ENCODE measurements at regions not wholly inside any gene's neighbourhood (a gene's known extent, or its start where the extent isn't known, plus 50 kb on each side); places are given as distances from the start of the nearest gene placed in this dataset.

GRCh38 chrX:25151749-25152148 lies 136.0 kb upstream of the ARX start:
- H3K4me1 ChIP-seq: no peaks in the 10 kb centered on the region
- intact Hi-C loops (cut with DNase I): no loop called here
- H3K27me3 ChIP-seq: no peaks in the 10 kb centered on the region
- no peaks in the 10 kb centered on the region for H3K9me3 ChIP-seq
- DNase-seq (ENCODE audit: extremely low spot score in 2 of 2): no peak
- TF ChIP-seq POLR2A (IDR thresholded peaks at IDR 0.05): no peak
- no peak for TF ChIP-seq CTCF (IDR thresholded peaks at IDR 0.05)
- TF ChIP-seq POLR2AphosphoS5 (IDR thresholded peaks at IDR 0.05; ENCODE audit: insufficient read depth in 1 of 2, low read depth in 1 of 2): no peak
- H3K36me3 ChIP-seq: no peaks in the 10 kb centered on the region
- no peak overlapping the region for H3K27ac ChIP-seq
- H3K4me3 ChIP-seq: no peak overlapping the region

- Histone ChIP-seq H3K4me1 (no peaks in the 10 kb centered on the region), H3K27ac (no peak overlapping the region), H3K27me3 (no peaks in the 10 kb centered on the region), H3K36me3 (no peaks in the 10 kb centered on the region), H3K9me3 (no peaks in the 10 kb centered on the region), H3K4me3 (no peak overlapping the region)
- intact Hi-C loops (cut with DNase I): no loop called here
- no peak for TF ChIP-seq POLR2AphosphoS5 (IDR thresholded peaks at IDR 0.05; ENCODE audit: insufficient read depth in 1 of 2, low read depth in 1 of 2)
- TF ChIP-seq CTCF (IDR thresholded peaks at IDR 0.05): peak; percentile 20 to 83 (median 52)
- no peak for DNase-seq (ENCODE audit: extremely low spot score in 2 of 2)
Observed at GRCh38 chrX:25144043-25144940, 128.5 kb upstream of the ARX start.

- Histone ChIP-seq H3K4me1 (no peaks in the 10 kb centered on the region), H3K27ac (no peak overlapping the region), H3K4me3 (no peak overlapping the region), H3K27me3 (no peaks in the 10 kb centered on the region), H3K36me3 (no peaks in the 10 kb centered on the region), H3K9me3 (no peaks in the 10 kb centered on the region)
- TF ChIP-seq POLR2AphosphoS5 (IDR thresholded peaks at IDR 0.05; ENCODE audit: insufficient read depth in 1 of 2, low read depth in 1 of 2) (no peak), POLR2A (IDR thresholded peaks at IDR 0.05) (no peak), CTCF (IDR thresholded peaks at IDR 0.05) (no peak)
- intact Hi-C loops (cut with DNase I): no loop called here
- DNase-seq (ENCODE audit: extremely low spot score in 2 of 2): no peak
Observed at GRCh38 chrX:25143596-25143995, 127.8 kb upstream of the ARX start.

GRCh38 chrX:25141684-25142083 lies 125.9 kb upstream of the ARX start:
- H3K9me3 ChIP-seq: no peaks in the 10 kb centered on the region
- H3K27me3 ChIP-seq: no peaks in the 10 kb centered on the region
- H3K36me3 ChIP-seq: no peaks in the 10 kb centered on the region
- TF ChIP-seq POLR2AphosphoS5 (IDR thresholded peaks at IDR 0.05; ENCODE audit: insufficient read depth in 1 of 2, low read depth in 1 of 2): no peak
- intact Hi-C loops (cut with DNase I): no loop called here
- H3K4me1 ChIP-seq: no peaks in the 10 kb centered on the region
- H3K27ac ChIP-seq: no peak overlapping the region
- DNase-seq (ENCODE audit: extremely low spot score in 2 of 2): no peak
- H3K4me3 ChIP-seq: no peak overlapping the region

GRCh38 chrX:25131055-25131454 lies 115.3 kb upstream of the ARX start:
- no peak for TF ChIP-seq CTCF (IDR thresholded peaks at IDR 0.05)
- no peak for TF ChIP-seq POLR2A (IDR thresholded peaks at IDR 0.05)
- TF ChIP-seq POLR2AphosphoS5 (IDR thresholded peaks at IDR 0.05; ENCODE audit: insufficient read depth in 1 of 2, low read depth in 1 of 2): no peak
- no peaks in the 10 kb centered on the region for H3K9me3 ChIP-seq
- no peak for DNase-seq (ENCODE audit: extremely low spot score in 2 of 2)
- H3K4me1 ChIP-seq: no peaks in the 10 kb centered on the region
- no peaks in the 10 kb centered on the region for H3K27me3 ChIP-seq
- H3K36me3 ChIP-seq: no peaks in the 10 kb centered on the region
- H3K27ac ChIP-seq: no peak overlapping the region
- intact Hi-C loops (cut with DNase I): no loop called here
- H3K4me3 ChIP-seq: no peak overlapping the region

Data from vagina (tissue), 2 donors.